Smooth muscle cell (in vitro differentiated cells): ENCODE measurements at regions not wholly inside any gene's neighbourhood (a gene's known extent, or its start where the extent isn't known, plus 50 kb on each side); places are given as distances from the start of the nearest gene placed in this dataset.

Experiments
- DNase-seq: peaks from one replicate; lab custom pipeline; 2025; ENCODE audit not compliant: unreplicated experiment; lab: John Stamatoyannopoulos, UW
- H2AFZ ChIP-seq: fragments of 200-600 bp; sonication (generic); 2 replicates; pipeline ENCODE4 v1.6.0; 2016; ENCODE audit warnings: antibody characterized with exemption, low read depth, mild to moderate bottlenecking
- H3F3A ChIP-seq: fragments of 200-600 bp; sonication (generic); 2 replicates; pipeline ENCODE4 v1.6.0; 2017; ENCODE audit warnings: antibody characterized with exemption, low read depth
- H3K27ac ChIP-seq: fragments of 200-600 bp; sonication (generic); 2 replicates; pipeline ENCODE4 v1.5.1; 2016; ENCODE audit warnings: low read depth, mild to moderate bottlenecking
- H3K27me3 ChIP-seq: fragments of 200-600 bp; sonication (generic); 2 replicates; pipeline ENCODE4 v1.6.1; 2016; ENCODE audit warnings: low read depth, mild to moderate bottlenecking
- H3K36me3 ChIP-seq: fragments of 200-600 bp; sonication (generic); 2 replicates; pipeline ENCODE4 v1.5.1; 2016; ENCODE audit warnings: low read depth
- H3K4me1 ChIP-seq: fragments of 200-600 bp; sonication (generic); 2 replicates; pipeline ENCODE4 v1.5.1; 2016; ENCODE audit warnings: low read depth
- H3K4me2 ChIP-seq: fragments of 200-600 bp; sonication (generic); 2 replicates; pipeline ENCODE4 v1.6.0; 2016; ENCODE audit warnings: mild to moderate bottlenecking
- H3K4me3 ChIP-seq: fragments of 200-600 bp; sonication (generic); 2 replicates; pipeline ENCODE4 v1.5.1; 2016; ENCODE audit warnings: mild to moderate bottlenecking
- H3K79me2 ChIP-seq: fragments of 200-600 bp; sonication (generic); 2 replicates; pipeline ENCODE4 v1.6.0; 2016; ENCODE audit warnings: low read depth, mild to moderate bottlenecking
- H3K9ac ChIP-seq: fragments of 200-600 bp; sonication (generic); 2 replicates; pipeline ENCODE4 v1.6.0; 2016; ENCODE audit warnings: low read depth
- H3K9me3 ChIP-seq: fragments of 200-600 bp; sonication (generic); replicated peaks from 2 replicates; pipeline ENCODE4 v1.5.1; 2016; ENCODE audit warnings: low read depth
- H4K20me1 ChIP-seq: fragments of 200-600 bp; sonication (generic); 2 replicates; pipeline ENCODE4 v1.6.0; 2016; ENCODE audit warnings: low read depth
- CTCF ChIP-seq: fragments of 200-600 bp; sonication (generic); IDR thresholded peaks from 2 replicates; pipeline ENCODE4 v1.5.1; 2017; ENCODE audit warnings: borderline replicate concordance, mild to moderate bottlenecking, antibody characterized with exemption; ENCODE audit not compliant: insufficient read depth, poor library complexity, severe bottlenecking
- WGBS: methylation state at CpG from one replicate; pipeline ENCODE4 v1.1.7; 2016; ENCODE audit warnings: low lambda C conversion rate; 5-methylcytosine and 5-hydroxymethylcytosine counted together

GRCh38 chr1:71224741-71225377 is 144.0 kb upstream of the ZRANB2 start:
- no peaks in the 10 kb centered on the region for H3K27me3 ChIP-seq
- H3K27ac ChIP-seq, result no peak overlapping the region
- H2AFZ ChIP-seq, result no peak overlapping the region
- TF ChIP-seq CTCF, result no peak
- H3K4me3 ChIP-seq, result no peak overlapping the region
- H4K20me1 ChIP-seq, result no peaks in the 10 kb centered on the region
- H3K79me2 ChIP-seq, result no peaks in the 10 kb centered on the region
- no peak overlapping the region for H3K9ac ChIP-seq
- H3F3A ChIP-seq, result no peaks in the 10 kb centered on the region
- H3K9me3 ChIP-seq, result no peaks in the 10 kb centered on the region
- H3K4me1 ChIP-seq, result peaks cover 4% of the 10 kb centered on the region
- no peak overlapping the region for H3K4me2 ChIP-seq
- DNase-seq, result no peak
- 94% methylated on average over 4 of the region's 4 CpGs for WGBS
- no peaks in the 10 kb centered on the region for H3K36me3 ChIP-seq

GRCh38 chr1:71223641-71224340 is 143.0 kb upstream of the ZRANB2 start:
- Histone ChIP-seq H3K79me2 (no peaks in the 10 kb centered on the region), H3K9ac (no peak overlapping the region), H3K4me1 (peaks cover 3% of the 10 kb centered on the region), H4K20me1 (no peaks in the 10 kb centered on the region), H3K36me3 (no peaks in the 10 kb centered on the region), H3K27me3 (no peaks in the 10 kb centered on the region), H2AFZ (no peak overlapping the region), H3K27ac (no peak overlapping the region), H3K4me3 (no peak overlapping the region), H3K9me3 (no peaks in the 10 kb centered on the region), H3K4me2 (no peak overlapping the region), H3F3A (no peaks in the 10 kb centered on the region)
- no peak for TF ChIP-seq CTCF
- DNase-seq, result no peak
- 92% methylated on average over 7 of the region's 7 CpGs for WGBS

- Histone ChIP-seq H3K4me2 (no peak overlapping the region), H3K27ac (no peak overlapping the region), H3K36me3 (no peaks in the 10 kb centered on the region), H3K27me3 (no peaks in the 10 kb centered on the region), H3K79me2 (no peaks in the 10 kb centered on the region), H3K9ac (no peak overlapping the region), H4K20me1 (no peaks in the 10 kb centered on the region), H2AFZ (no peak overlapping the region), H3K4me1 (no peaks in the 10 kb centered on the region), H3K9me3 (no peaks in the 10 kb centered on the region), H3K4me3 (no peak overlapping the region), H3F3A (no peaks in the 10 kb centered on the region)
- DNase-seq, result no peak
- 78% methylated on average over 2 of the region's 2 CpGs for WGBS
- no peak for TF ChIP-seq CTCF
Observed at GRCh38 chr1:71222668-71223067, 141.8 kb upstream of the ZRANB2 start.

GRCh38 chr1:71210718-71211117 is 129.9 kb upstream of the ZRANB2 start:
- H3K4me1 ChIP-seq, result no peaks in the 10 kb centered on the region
- no peaks in the 10 kb centered on the region for H3K27me3 ChIP-seq
- H3K36me3 ChIP-seq, result no peaks in the 10 kb centered on the region
- no peaks in the 10 kb centered on the region for H3K9me3 ChIP-seq
- H3K4me2 ChIP-seq, result no peak overlapping the region
- 51% methylated on average over 2 of the region's 2 CpGs for WGBS
- no peaks in the 10 kb centered on the region for H4K20me1 ChIP-seq
- no peak overlapping the region for H3K9ac ChIP-seq
- no peak for DNase-seq
- no peak overlapping the region for H3K4me3 ChIP-seq
- no peak overlapping the region for H2AFZ ChIP-seq
- no peak for TF ChIP-seq CTCF
- no peaks in the 10 kb centered on the region for H3F3A ChIP-seq
- no peaks in the 10 kb centered on the region for H3K79me2 ChIP-seq
- no peak overlapping the region for H3K27ac ChIP-seq
